H1 (cell line): ENCODE measurements at regions not wholly inside any gene's neighbourhood (a gene's known extent, or its start where the extent isn't known, plus 50 kb on each side); places are given as distances from the start of the nearest gene placed in this dataset.

ENCODE experiments used
- CTCF ChIA-PET: fragments of 300-600 bp; sonication (Branson Sonifier 250); formaldehyde crosslinking; loops from one replicate; lab custom pipeline; 2021; ENCODE audit not compliant: partially characterized antibody; lab: Charles Lee
- POLR2A ChIA-PET: fragments of 300-600 bp; sonication (Branson Sonifier 250); formaldehyde crosslinking; loops from one replicate; lab custom pipeline; 2021; ENCODE audit warnings: inconsistent platforms; ENCODE audit not compliant: partially characterized antibody; lab: Charles Lee
- DNase-seq, 2 experiments: peaks; one replicate each; pipeline versions ENCODE4 v3.0.0 to v3.0.0-alpha.2; 2010 to 2022; ENCODE audit warnings: low spot score in 2 of 2, low read depth in 1 of 2, mixed read lengths in 1 of 2
- FAIRE-seq: peaks from 2 replicates; lab custom pipeline; 2011; peaks lifted over from hg19 to GRCh38; lab: Jason Lieb, UNC
- H2AFZ ChIP-seq: 2 replicates; pipeline ENCODE4 v1.8.1; 2012; ENCODE audit warnings: low read length, inconsistent platforms
- H2AK5ac ChIP-seq: 2 replicates; pipeline ENCODE4 v1.6.1; 2013; ENCODE audit warnings: low read depth, low read length
- H2BK120ac ChIP-seq: replicated peaks from 2 replicates; pipeline ENCODE3; 2013; ENCODE audit warnings: low read depth, low read length, inconsistent platforms
- H2BK12ac ChIP-seq: 2 replicates; pipeline ENCODE4 v1.6.1; 2013; ENCODE audit warnings: low read depth, low read length
- H2BK15ac ChIP-seq: 2 replicates; pipeline ENCODE4 v1.6.1; 2013; ENCODE audit warnings: low read length
- H2BK20ac ChIP-seq: 2 replicates; pipeline ENCODE4 v1.6.1; 2013; ENCODE audit warnings: low read length
- H2BK5ac ChIP-seq: 2 replicates; pipeline ENCODE4 v1.6.1; 2013; ENCODE audit warnings: low read depth, low read length
- H3K14ac ChIP-seq: 2 replicates; pipeline ENCODE4 v1.6.1; 2013; ENCODE audit warnings: inconsistent platforms; ENCODE audit not compliant: insufficient read length
- H3K18ac ChIP-seq: 2 replicates; pipeline ENCODE4 v1.6.1; 2013; ENCODE audit warnings: low read length; ENCODE audit errors: extremely low read depth
- H3K23ac ChIP-seq: 2 replicates; pipeline ENCODE4 v1.6.1; 2013; ENCODE audit warnings: inconsistent platforms; ENCODE audit not compliant: insufficient read length
- H3K23me2 ChIP-seq: 2 replicates; pipeline ENCODE4 v1.6.1; 2013; ENCODE audit warnings: low read depth, low read length
- H3K27ac ChIP-seq: 2 replicates; pipeline ENCODE4 v1.6.1; 2011; ENCODE audit warnings: low read depth, low read length, inconsistent platforms
- H3K27me3 ChIP-seq, 4 experiments: replicated peaks in 1 of 4; 1 replicate in 1 of 4; 2 replicates in 3 of 4; pipeline versions ENCODE4 v1.6.1 to v1.8.1; 2011 to 2013; ENCODE audit warnings: low read length in 3 of 4, mild to moderate bottlenecking in 3 of 4, inconsistent platforms in 2 of 4, mixed read lengths in 2 of 4, moderate library complexity in 1 of 4; ENCODE audit not compliant: control insufficient read depth in 3 of 4, insufficient read depth in 3 of 4; ENCODE audit errors: extremely low read depth in 1 of 4
- H3K36me3 ChIP-seq, 4 experiments: 2 replicates each; pipeline versions ENCODE4 v1.6.1 to v1.8.1; 2011 to 2013; ENCODE audit warnings: mild to moderate bottlenecking in 4 of 4, low read length in 3 of 4, moderate library complexity in 2 of 4, control low read depth in 1 of 4, inconsistent platforms in 1 of 4; ENCODE audit not compliant: insufficient read depth in 4 of 4, control insufficient read depth in 2 of 4
- H3K4ac ChIP-seq: replicated peaks from 2 replicates; pipeline ENCODE3; 2013; ENCODE audit warnings: low read length, low read depth, mixed read lengths, inconsistent platforms; ENCODE audit not compliant: insufficient read length
- H3K4me1 ChIP-seq, 4 experiments: replicated peaks in 1 of 4; 1 replicate in 1 of 4; 2 replicates in 3 of 4; pipeline versions ENCODE4 v1.6.1 to v1.8.1; 2011 to 2013; ENCODE audit warnings: low read length in 3 of 4, inconsistent platforms in 2 of 4, mixed read lengths in 1 of 4; ENCODE audit not compliant: insufficient read depth in 4 of 4, control insufficient read depth in 3 of 4
- H3K4me2 ChIP-seq, 2 experiments: 2 replicates each; pipeline versions ENCODE4 v1.6.1 to v1.8.1; 2011 to 2013; ENCODE audit warnings: low read depth in 2 of 2, low read length in 2 of 2, control low read depth in 1 of 2, inconsistent platforms in 1 of 2, mild to moderate bottlenecking in 1 of 2; ENCODE audit not compliant: insufficient read depth in 1 of 2
- H3K4me3 ChIP-seq, 4 experiments: fragments of 200-600, 300-600 bp in 1 of 4; sonication (generic), shearing (Covaris generic), sonication (Bioruptor Twin) in 1 of 4; 2 replicates each; pipeline versions ENCODE4 v1.5.1 to v1.8.1; 2011 to 2016; ENCODE audit warnings: low read length in 4 of 4, low read depth in 3 of 4, control low read depth in 2 of 4, inconsistent platforms in 2 of 4, mild to moderate bottlenecking in 2 of 4, mixed read lengths in 1 of 4, moderate library complexity in 1 of 4; ENCODE audit not compliant: insufficient read depth in 2 of 4; ENCODE audit errors: extremely low read depth in 1 of 4
- H3K56ac ChIP-seq: replicated peaks from 2 replicates; pipeline ENCODE3; 2013; ENCODE audit warnings: low read depth, mild to moderate bottlenecking, mixed read lengths, low read length, inconsistent platforms; ENCODE audit not compliant: insufficient read length
- H3K79me1 ChIP-seq: 2 replicates; pipeline ENCODE4 v1.6.1; 2013; ENCODE audit warnings: low read depth, low read length, control low read depth
- H3K79me2 ChIP-seq, 2 experiments: 2 replicates each; pipeline versions ENCODE4 v1.6.1 to v1.8.1; 2012 to 2013; ENCODE audit warnings: low read length in 2 of 2, mild to moderate bottlenecking in 2 of 2, inconsistent platforms in 1 of 2; ENCODE audit not compliant: insufficient read depth in 2 of 2, control insufficient read depth in 1 of 2
- H3K9ac ChIP-seq, 4 experiments: replicated peaks in 1 of 4; 1 replicate in 1 of 4; 2 replicates in 3 of 4; pipeline versions ENCODE4 v1.6.1 to v1.8.1; 2011 to 2013; ENCODE audit warnings: low read depth in 3 of 4, low read length in 3 of 4, control low read depth in 2 of 4, mild to moderate bottlenecking in 2 of 4, moderate library complexity in 2 of 4, inconsistent platforms in 1 of 4; ENCODE audit errors: extremely low read depth in 1 of 4
- H3K9me3 ChIP-seq, 2 experiments: 2 replicates each; pipeline versions ENCODE4 v1.6.1 to v1.8.1; 2012 to 2013; ENCODE audit warnings: mild to moderate bottlenecking in 2 of 2, moderate library complexity in 2 of 2, control low read depth in 1 of 2, inconsistent platforms in 1 of 2, low read depth in 1 of 2, low read length in 1 of 2, mixed read lengths in 1 of 2; ENCODE audit not compliant: insufficient read depth in 2 of 2
- H4K20me1 ChIP-seq, 2 experiments: replicated peaks in 1 of 2; 2 replicates each; pipeline versions ENCODE3 to v1.8.1; 2011 to 2013; ENCODE audit warnings: inconsistent platforms in 2 of 2, low read length in 2 of 2, mild to moderate bottlenecking in 1 of 2; ENCODE audit not compliant: insufficient read depth in 2 of 2, control insufficient read depth in 1 of 2
- H4K5ac ChIP-seq: 2 replicates; pipeline ENCODE4 v1.6.1; 2013; ENCODE audit warnings: low read length, low read depth, mixed read lengths, inconsistent platforms; ENCODE audit not compliant: insufficient read length
- H4K8ac ChIP-seq: 2 replicates; pipeline ENCODE4 v1.8.0; 2013; ENCODE audit warnings: mild to moderate bottlenecking, moderate library complexity, low read length, inconsistent platforms; ENCODE audit not compliant: insufficient read depth; ENCODE audit errors: extremely low read depth
- H4K91ac ChIP-seq: replicated peaks from 2 replicates; pipeline ENCODE3; 2013; ENCODE audit warnings: low read length, mixed read lengths, inconsistent platforms; ENCODE audit not compliant: insufficient read length
- BACH1 ChIP-seq: IDR thresholded peaks from 2 replicates; pipeline ENCODE4 v1.6.1; 2012; ENCODE audit warnings: low read length, improper control_type of control experiment
- CTBP2 ChIP-seq: IDR thresholded peaks from 2 replicates; pipeline ENCODE4 v1.7.0; 2011; ENCODE audit warnings: borderline replicate concordance, mild to moderate bottlenecking, moderate library complexity, mixed read lengths, low read length; ENCODE audit not compliant: insufficient read depth, insufficient read length
- EGR1 ChIP-seq: IDR thresholded peaks from 2 replicates; pipeline ENCODE4 v1.6.1; 2011; ENCODE audit warnings: low read depth, low read length, borderline replicate concordance
- GTF2F1 ChIP-seq: IDR thresholded peaks from 2 replicates; pipeline ENCODE4 v1.6.1; 2012; ENCODE audit warnings: low read depth, low read length, improper control_type of control experiment, borderline replicate concordance
- HDAC2 ChIP-seq, 2 experiments: fragments of 300-600 bp in 1 of 2; sonication (generic) in 1 of 2; IDR thresholded peaks; 2 replicates each; pipeline ENCODE4 v1.6.1; 2011 to 2012; ENCODE audit warnings: low read depth in 2 of 2, low read length in 2 of 2, mild to moderate bottlenecking in 2 of 2, moderate library complexity in 2 of 2, borderline replicate concordance in 1 of 2, inconsistent platforms in 1 of 2
- JUND ChIP-seq: IDR thresholded peaks from 2 replicates; pipeline ENCODE4 v1.6.1; 2011; ENCODE audit warnings: mild to moderate bottlenecking, improper control_type of control experiment, low read length
- KDM4A ChIP-seq: IDR thresholded peaks from one replicate; pipeline ENCODE4 v1.7.1; 2012; ENCODE audit warnings: low read depth, mild to moderate bottlenecking, moderate library complexity, low read length, inconsistent platforms; ENCODE audit not compliant: severe bottlenecking
- MAFK ChIP-seq: IDR thresholded peaks from 2 replicates; pipeline ENCODE4 v1.6.1; 2012; ENCODE audit warnings: low read depth, mild to moderate bottlenecking, improper control_type of control experiment, low read length
- PHF8 ChIP-seq: fragments of 200-600 bp; sonication (generic); conservative IDR thresholded peaks from 2 replicates; pipeline ENCODE4 v1.7.1; 2012; ENCODE audit warnings: low read depth, mild to moderate bottlenecking, inconsistent platforms, low read length, moderate library complexity
- RAD21 ChIP-seq, 2 experiments: IDR thresholded peaks in 1 of 2; conservative IDR thresholded peaks in 1 of 2; 2 replicates each; pipeline ENCODE4 v1.6.1; 2011; ENCODE audit warnings: low read depth in 2 of 2, low read length in 2 of 2, improper control_type of control experiment in 1 of 2, inconsistent platforms in 1 of 2, mild to moderate bottlenecking in 1 of 2, moderate library complexity in 1 of 2
- SP1 ChIP-seq: IDR thresholded peaks from 2 replicates; pipeline ENCODE4 v1.6.1; 2011; ENCODE audit warnings: low read depth, low read length
- SP4 ChIP-seq: IDR thresholded peaks from 2 replicates; pipeline ENCODE4 v1.6.1; 2012; ENCODE audit warnings: low read length, inconsistent platforms
- WGBS, 2 experiments: shearing (Covaris generic) in 1 of 2; methylation state at CpG; one replicate each; pipeline versions ENCODE4 v1.1.6 to v1.1.7; 2013 to 2015; ENCODE audit warnings: low lambda C conversion rate in 2 of 2, mixed read lengths in 2 of 2, inconsistent platforms in 1 of 2, low coverage in 1 of 2, missing lambda C conversion rate in 1 of 2; ENCODE audit not compliant: insufficient replicate concordance in 2 of 2, insufficient coverage in 1 of 2, insufficient read length in 1 of 2; ENCODE audit errors: extremely low coverage in 1 of 2, missing lambda C conversion rate in 1 of 2; 5-methylcytosine and 5-hydroxymethylcytosine counted together
- TF ChIP-seq, protein P1 (sequence below): IDR thresholded peaks from 2 replicates; pipeline ENCODE4 v1.6.1; 2012; ENCODE audit warnings: inconsistent platforms

- Histone ChIP-seq H2BK120ac (no peak overlapping the region), H3K4me2 (no peak overlapping the region), H3K27ac (no peak overlapping the region), H3K9ac (no peak overlapping the region), H3K14ac (no peak overlapping the region), H3K23me2 (peaks cover 2% of the 10 kb centered on the region; the same call in 1 of the 2 replicates), H2AFZ (no peak overlapping the region), H2BK15ac (no peak overlapping the region), H3K79me2 (no peaks in the 10 kb centered on the region), H3K27me3 (no peaks in the 10 kb centered on the region), H4K20me1 (no peaks in the 10 kb centered on the region), H3K56ac (no peak overlapping the region), H2AK5ac (no peak overlapping the region; the same call in 1 of the 2 replicates), H3K23ac (no peak overlapping the region), H3K9me3 (no peaks in the 10 kb centered on the region), H3K4ac (no peak overlapping the region), H3K36me3 (no peaks in the 10 kb centered on the region), H3K4me1 (peaks cover 5 to 19% (median 12%) of the 10 kb centered on the region in 4 experiments), H4K8ac (no peak overlapping the region; the same call in 1 of the 2 replicates), H3K18ac (no peak overlapping the region), H2BK5ac (no peak overlapping the region), H3K79me1 (no peaks in the 10 kb centered on the region), H3K4me3 (no peak overlapping the region), H2BK12ac (no peak overlapping the region), H2BK20ac (no peak overlapping the region), H4K5ac (no peak overlapping the region)
- WGBS, 2 experiments = 84% methylated on average over 7 of the region's 7 CpGs; no CpG with 5 or more reads in 1 of the 2 experiments
- CTCF ChIA-PET = no interaction called here
- TF ChIP-seq BACH1 (no peak), SP4 (no peak), CTBP2 (no peak), EGR1 (no peak), JUND (no peak), PHF8 (no peak), RAD21 (IDR thresholded peaks at IDR 0.05 in 1 of 2, conservative IDR thresholded peaks at IDR 0.05 in 1 of 2; ENCODE audit: low read depth in 2 of 2, low read length in 2 of 2) (no peak), GTF2F1 (no peak), MAFK (no peak), SP1 (no peak), HDAC2 (IDR thresholded peaks at IDR 0.05; ENCODE audit: borderline replicate concordance in 1 of 2, low read depth in 2 of 2, low read length in 2 of 2) (no peak), KDM4A (no peak)
- TF ChIP-seq, protein P1, sequence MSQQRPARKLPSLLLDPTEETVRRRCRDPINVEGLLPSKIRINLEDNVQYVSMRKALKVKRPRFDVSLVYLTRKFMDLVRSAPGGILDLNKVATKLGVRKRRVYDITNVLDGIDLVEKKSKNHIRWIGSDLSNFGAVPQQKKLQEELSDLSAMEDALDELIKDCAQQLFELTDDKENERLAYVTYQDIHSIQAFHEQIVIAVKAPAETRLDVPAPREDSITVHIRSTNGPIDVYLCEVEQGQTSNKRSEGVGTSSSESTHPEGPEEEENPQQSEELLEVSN = no peak
- TF ChIP-seq, all 59 proteins: peak for 0
- POLR2A ChIA-PET = no interaction called here
- no peak overlapping the region for H4K91ac ChIP-seq
- DNase-seq = no peak
- no peak for FAIRE-seq
These were observed 626.5 kb downstream of the UQCRFS1 start for GRCh38 chr19:28586474-28586873.
